HG03460 (cell line): ENCODE measurements at regions not wholly inside any gene's neighbourhood (a gene's known extent, or its start where the extent isn't known, plus 50 kb on each side); places are given as distances from the start of the nearest gene placed in this dataset.

Source experiments
- ATAC-seq: cut with Tn5 transposase; IDR thresholded peaks from one replicate; pipeline ENCODE4 v1.9.1; 2021; ENCODE audit not compliant: unreplicated experiment

- ATAC-seq = no peak
Observed at GRCh38 chr13:34294483-34295129, 476.7 kb downstream of the RFC3 start.

- no peak for ATAC-seq
Observed at GRCh38 chr13:34300559-34300958, 482.6 kb downstream of the RFC3 start.

DNA sequence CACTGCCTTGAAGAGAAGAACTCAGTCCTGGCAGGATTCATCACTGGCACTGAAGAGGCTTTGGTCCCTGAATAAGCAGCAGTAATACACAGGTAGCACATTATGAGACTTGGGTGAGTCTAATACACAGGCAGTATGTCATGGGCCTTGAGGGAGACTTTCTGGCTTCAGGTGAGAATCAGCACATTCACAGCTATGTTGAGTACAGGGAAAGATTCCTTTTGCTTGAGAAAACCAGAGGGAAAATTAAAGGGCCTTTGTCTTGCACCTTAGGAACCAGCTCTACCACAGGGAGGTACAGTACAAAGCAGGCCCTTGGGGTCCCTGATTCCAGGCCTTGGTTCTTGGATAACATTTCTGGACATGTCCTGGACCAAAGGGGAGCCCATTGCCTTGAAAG lies 484.6 kb downstream of the RFC3 start:
- ATAC-seq = no peak

DNA sequence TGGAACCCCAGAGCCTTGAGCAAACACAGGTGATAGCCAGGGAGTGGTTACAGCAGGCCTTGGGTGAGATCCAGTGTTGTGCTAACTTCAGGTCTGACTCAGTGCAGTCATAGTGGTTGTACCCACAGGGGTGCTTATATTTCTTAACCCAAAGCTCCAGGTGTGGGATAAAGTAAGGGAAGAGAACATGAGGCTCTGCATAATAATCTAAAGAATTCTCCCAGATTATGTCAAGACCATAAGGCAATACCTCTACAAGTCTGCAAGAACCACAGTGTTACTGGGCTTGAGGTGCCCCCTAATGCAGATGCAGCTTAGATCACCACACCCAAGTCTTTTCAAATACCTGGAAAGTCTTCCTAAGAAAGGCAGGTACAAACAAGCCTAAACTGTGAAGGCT lies 485.4 kb downstream of the RFC3 start:
- ATAC-seq = no peak

DNA sequence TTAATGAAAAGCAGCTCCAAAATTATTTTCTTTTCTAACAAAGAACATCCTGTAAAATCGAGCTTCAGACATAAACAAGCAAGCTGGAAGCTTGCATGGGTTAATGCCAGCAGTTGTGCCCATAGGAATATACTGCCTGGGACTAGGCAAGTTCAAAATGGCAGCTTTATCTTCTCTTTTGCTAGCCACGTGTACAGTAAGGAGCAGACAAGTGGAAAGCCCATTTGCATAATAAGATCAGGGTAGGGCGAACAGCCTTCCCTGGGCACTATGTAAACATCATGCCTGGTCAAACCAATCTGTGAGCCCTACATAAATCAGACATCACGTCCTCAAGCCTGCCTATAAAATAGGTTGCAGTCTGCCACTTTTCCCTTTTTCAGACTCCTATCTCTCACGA lies 489.7 kb downstream of the RFC3 start:
- ATAC-seq = no peak

DNA sequence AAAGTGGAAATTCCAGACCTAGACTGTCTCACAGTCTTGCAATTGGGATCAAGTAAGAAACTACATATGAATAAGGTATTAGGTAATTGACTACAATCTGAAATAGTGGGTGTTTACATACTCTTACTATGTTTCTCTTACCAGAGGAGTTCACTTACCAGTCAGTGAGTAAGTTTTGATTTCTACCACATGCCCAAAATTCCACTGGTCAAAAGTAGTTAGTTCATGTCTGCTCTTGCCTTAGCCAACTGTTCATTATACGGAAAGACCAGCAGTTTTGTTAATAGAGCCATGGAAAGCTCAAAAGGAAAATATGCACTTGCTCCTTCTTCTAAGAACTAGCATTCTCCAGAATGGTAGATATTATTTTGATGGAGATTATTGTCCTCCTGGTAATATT lies 490.8 kb downstream of the RFC3 start:
- ATAC-seq = no peak

DNA sequence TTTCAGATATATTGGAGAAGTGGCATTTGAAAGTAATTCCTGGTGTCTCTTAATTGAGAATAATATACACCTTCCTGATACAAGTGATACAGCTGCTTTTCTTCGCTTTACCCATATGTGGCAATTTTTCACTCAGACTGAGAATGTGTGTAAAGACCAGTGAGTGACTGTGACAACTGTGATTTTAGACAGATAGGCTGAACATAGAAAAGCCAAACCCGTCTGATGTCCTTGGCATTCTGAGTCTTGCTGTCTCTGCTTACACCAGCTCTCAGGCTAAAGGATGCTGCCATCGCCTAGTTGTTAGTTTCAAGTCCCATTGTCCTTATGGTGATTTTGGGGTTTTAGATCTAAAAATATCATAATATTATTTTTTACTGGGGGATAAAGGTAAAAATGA lies 492.6 kb downstream of the RFC3 start:
- no peak for ATAC-seq

DNA sequence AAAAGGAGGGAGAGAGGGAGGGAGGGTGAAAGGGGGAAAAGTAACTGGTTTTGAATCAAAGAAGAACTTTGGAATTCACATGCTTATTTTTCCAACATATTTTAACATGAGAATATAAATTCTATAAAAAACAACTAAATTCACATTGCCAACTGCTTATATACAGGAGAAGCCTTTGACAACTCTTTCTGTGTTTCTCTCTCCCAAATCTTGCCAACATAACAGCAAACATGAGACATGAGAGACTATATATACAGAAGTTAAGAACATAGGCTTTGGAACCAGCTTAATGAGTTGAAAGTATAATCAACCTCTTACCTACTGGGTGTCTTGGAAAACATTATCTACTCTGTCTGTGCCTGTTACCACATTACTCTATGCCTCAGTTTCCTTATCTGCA lies 493.3 kb downstream of the RFC3 start:
- no peak for ATAC-seq

DNA sequence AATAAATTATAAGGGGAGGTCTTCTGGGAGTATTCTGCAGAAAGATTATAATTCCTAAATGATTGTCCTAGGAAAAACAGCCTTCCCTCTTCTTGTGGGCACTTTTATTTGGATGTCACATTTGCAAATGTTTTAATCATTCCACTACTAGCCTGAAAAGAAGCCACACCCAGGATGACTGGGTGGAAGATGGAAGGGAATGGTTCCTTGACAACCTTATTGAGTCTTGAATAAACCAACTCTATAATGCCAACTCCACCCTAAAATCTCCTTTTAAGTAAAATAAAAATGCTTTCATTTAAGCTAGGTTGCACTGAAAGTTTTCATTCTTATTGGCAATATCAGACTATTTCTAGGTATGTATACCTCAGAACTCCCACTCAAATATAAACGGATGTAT lies 494.6 kb downstream of the RFC3 start:
- ATAC-seq = no peak

DNA sequence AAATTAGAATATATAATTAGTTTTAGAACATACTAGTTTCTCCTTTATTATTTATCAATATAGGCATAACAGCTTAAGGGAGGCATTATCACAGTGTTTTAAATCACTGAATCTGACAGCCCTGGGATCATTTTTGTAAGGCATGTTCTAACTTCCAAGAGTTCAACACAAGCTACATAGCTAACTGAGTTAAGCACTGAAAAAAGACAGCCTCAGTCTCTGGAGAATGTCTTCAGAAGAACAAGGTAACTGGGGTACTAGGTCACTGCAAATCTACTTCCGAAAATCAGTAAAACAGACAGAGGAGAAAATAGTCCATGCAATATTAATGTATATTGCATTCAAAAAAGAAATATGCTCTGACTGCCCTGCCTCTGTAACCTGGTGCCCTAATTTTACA lies 502.1 kb downstream of the RFC3 start:
- no peak for ATAC-seq

GRCh38 chr13:34322014-34322742 lies 504.2 kb downstream of the RFC3 start:
- ATAC-seq = no peak

GRCh38 chr13:34322743-34323074 lies 504.8 kb downstream of the RFC3 start:
- no peak for ATAC-seq

DNA sequence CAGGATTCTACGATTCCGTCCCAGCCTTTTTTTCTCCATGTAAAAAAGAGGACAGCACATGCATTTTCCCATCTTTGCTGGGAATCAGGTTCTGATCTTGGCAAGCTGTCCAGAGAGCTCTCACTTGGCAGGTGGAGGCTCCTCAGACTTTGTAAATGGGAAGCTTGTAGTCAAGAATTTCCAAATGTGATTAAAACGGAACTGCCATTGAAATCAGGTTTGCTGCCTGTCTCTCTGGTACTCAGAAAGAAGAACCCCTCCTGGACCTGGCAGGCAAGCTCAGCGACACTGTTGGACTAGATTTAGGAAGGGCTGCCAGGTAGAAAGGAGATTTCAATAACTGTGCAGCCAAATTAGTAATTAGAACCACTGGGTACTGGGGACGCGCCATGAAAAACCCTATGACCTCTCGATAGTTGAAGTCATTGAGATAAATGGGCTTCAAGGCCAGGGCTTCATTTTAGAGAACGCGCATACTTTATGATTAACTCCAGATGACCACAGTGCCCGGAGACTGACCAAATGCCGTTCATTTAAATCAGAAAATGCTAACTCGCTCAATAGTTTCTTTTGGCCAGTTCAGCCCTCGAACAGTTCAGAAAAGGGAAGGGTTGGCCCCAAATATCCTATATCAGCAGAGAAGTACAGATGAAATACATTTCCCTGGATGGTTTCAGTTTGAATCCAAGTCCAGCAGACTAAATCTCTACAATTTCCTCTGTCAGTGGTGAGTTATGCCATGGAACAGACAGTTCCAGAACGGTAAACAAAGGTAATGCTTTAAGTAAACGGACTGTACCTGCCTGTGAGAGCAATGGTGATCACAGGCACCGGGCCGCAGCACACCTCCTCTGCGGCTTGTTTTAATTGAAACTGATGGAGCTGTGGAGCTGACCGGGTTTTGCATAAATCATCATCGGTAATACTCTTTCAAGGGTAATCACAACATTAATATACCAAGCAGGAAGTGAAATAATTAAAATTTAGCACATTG lies 517.4 kb downstream of the RFC3 start:
- ATAC-seq = no peak

GRCh38 chr13:34338102-34338501 lies 520.2 kb downstream of the RFC3 start:
- no peak for ATAC-seq

GRCh38 chr13:34340534-34340933 lies 522.6 kb downstream of the RFC3 start:
- ATAC-seq = no peak

- no peak for ATAC-seq
Observed at GRCh38 chr13:34343413-34343940, 525.5 kb downstream of the RFC3 start.

DNA sequence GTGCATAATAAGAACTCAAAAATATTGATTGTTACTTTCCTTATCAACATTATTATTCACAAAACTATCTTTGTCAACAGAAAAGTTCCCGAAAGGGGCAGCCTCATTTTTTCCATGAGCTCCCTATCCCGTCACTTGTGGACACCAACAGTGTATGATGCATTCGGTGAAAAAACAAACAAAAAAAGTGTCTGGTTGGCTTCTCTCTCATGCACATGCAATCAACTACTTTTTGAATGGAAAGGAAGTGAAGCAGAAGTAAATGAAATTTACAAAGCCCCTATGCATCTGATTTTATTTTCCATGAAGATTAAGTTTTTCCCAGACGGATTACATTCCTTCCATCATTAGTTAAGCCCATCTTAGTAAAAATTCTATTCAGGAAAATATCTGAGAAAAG lies 526.9 kb downstream of the RFC3 start:
- ATAC-seq = no peak

DNA sequence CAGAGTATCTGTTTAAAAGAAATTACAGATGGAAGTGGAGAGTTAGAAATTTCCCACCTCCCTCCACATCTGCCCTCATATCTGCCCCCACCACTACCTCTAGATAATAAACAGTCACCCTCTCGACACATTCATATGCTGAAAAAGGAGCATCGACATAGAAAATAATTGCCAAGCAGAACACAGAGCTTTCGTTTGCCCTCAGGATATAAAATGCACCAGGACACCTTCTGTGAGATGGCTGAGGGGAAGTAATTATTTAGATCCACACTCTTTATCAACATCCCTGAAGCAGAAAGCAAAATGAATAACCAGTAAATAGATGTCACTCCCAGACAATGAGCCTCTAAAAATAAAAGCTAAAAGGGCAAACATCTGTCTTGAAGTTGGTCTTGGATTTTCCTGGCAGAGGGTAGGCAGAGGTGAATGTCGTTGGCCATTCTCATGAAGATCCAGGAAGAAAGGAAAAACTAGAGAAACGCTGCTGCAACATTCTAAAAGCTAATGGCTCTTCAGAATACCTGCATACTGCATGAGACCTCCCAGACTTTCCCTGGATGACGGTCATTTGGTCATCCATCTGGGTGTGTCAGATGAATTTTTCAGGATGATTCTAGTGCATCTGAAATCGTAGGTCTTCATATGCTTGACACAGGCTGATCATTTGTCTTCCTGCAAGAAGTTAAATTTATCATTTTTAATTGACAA lies 527.5 kb downstream of the RFC3 start:
- ATAC-seq = no peak

DNA sequence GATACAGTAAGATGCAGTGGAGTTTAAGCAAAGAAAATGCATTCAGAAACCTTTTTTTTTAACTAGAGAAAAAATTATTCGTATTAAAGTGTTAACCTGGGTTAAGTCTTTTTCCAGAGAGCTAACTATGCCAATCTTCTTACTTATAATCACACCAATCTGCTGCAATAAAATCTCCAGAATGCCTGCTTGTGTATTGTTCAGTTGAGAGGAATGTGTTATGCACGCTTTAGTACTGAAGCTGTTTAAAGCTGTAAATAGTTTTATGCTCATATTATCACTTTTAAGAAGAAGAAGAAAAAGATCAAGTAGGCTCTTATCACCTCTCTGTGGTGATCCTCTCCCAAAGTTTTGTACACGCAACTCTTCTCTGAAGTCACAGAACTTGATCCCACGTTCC lies 528.7 kb downstream of the RFC3 start:
- no peak for ATAC-seq

DNA sequence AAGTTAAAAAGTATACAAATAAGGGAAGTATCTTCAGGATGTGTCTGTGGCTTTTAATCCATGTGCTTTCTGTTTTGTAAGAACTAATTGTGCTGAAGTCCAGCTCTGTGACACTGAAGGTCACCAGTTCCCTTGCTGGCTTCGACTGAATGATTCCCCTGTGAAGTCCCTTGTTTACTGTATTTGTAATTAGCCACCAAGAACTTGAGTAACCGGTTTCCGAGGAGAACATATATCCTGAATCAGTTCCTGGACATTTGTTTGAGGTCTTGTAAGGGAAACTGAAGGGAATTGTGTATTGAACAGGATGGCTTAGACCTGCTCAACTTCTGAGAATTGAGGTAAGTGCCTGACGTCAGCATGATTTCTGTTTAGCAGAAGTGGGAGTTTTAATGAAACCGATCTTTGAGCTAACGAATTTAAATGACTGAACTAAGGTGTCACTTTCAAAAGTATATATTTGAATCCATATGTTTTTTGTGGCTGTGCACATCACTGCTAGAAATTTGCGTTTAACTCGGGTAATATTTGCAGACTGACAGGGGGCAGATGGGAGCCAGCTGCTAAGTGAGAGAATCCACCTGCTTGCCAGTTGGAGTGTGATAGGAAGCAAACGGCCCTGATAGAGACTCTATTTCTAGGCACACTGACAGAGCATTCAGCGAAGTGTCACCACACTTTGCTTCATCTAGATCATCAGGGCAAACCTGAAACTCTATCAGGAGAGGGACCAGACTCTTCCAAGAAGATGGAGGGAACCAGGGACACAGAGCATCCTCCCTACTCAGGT lies 530.0 kb downstream of the RFC3 start:
- ATAC-seq = no peak
